ENCODE measurements at regions not wholly inside any gene's neighbourhood (a gene's known extent, or its start where the extent isn't known, plus 50 kb on each side); places are given as distances from the start of the nearest gene placed in this dataset.

- ATAC-seq: no peak
- peak in 1 of 4 donors; percentile 36 for DNase-seq
- Histone ChIP-seq H3K4me3 (no peak overlapping the region), H3K36me3 (no peaks in the 10 kb centered on the region), H3K9me3 (peaks cover 0 to 93% of the 10 kb centered on the region in 2 donors), H3K27ac (no peak overlapping the region), H3K4me1 (no peaks in the 10 kb centered on the region), H3K27me3 (no peaks in the 10 kb centered on the region)
- TF ChIP-seq CTCF (IDR thresholded peaks at IDR 0.05): no peak
- intact Hi-C loops (cut with DNase I): no loop called here
Observed at GRCh38 chr12:34604631-34605509, 582.6 kb downstream of the ALG10 start.

GRCh38 chr12:34605510-34605887 lies 583.2 kb downstream of the ALG10 start:
- Histone ChIP-seq H3K27me3 (no peaks in the 10 kb centered on the region), H3K4me3 (no peak overlapping the region), H3K4me1 (no peaks in the 10 kb centered on the region), H3K9me3 (peaks cover 0 to 91% of the 10 kb centered on the region in 2 donors), H3K36me3 (no peaks in the 10 kb centered on the region), H3K27ac (no peak overlapping the region)
- no peak for TF ChIP-seq CTCF (IDR thresholded peaks at IDR 0.05)
- intact Hi-C loops (cut with DNase I): no loop called here
- DNase-seq (peak in 1 of 4 donors; percentile 20), ATAC-seq (no peak)

GRCh38 chr12:34605955-34606748 lies 583.9 kb downstream of the ALG10 start:
- H3K36me3 ChIP-seq: no peaks in the 10 kb centered on the region
- H3K4me1 ChIP-seq: no peaks in the 10 kb centered on the region
- H3K4me3 ChIP-seq: no peak overlapping the region
- intact Hi-C loops (cut with DNase I): no loop called here
- H3K27me3 ChIP-seq: no peaks in the 10 kb centered on the region
- ATAC-seq (no peak), DNase-seq (peak in 1 of 4 donors; percentile 37)
- H3K27ac ChIP-seq: no peak overlapping the region
- no peak for TF ChIP-seq CTCF (IDR thresholded peaks at IDR 0.05)
- H3K9me3 ChIP-seq: peaks cover 0 to 90% of the 10 kb centered on the region in 2 donors

GRCh38 chr12:34606749-34607519 lies 584.6 kb downstream of the ALG10 start:
- ATAC-seq: no peak
- Histone ChIP-seq H3K4me3 (no peak overlapping the region), H3K27me3 (no peaks in the 10 kb centered on the region), H3K36me3 (no peaks in the 10 kb centered on the region), H3K4me1 (no peaks in the 10 kb centered on the region), H3K9me3 (peaks cover 0 to 86% of the 10 kb centered on the region in 2 donors), H3K27ac (no peak overlapping the region)
- TF ChIP-seq CTCF (IDR thresholded peaks at IDR 0.05): no peak
- intact Hi-C loops (cut with DNase I): no loop called here
- peak in 1 of 4 donors; percentile 51 for DNase-seq
